Endothelial cell of umbilical vein (primary cell): ENCODE measurements at regions not wholly inside any gene's neighbourhood (a gene's known extent, or its start where the extent isn't known, plus 50 kb on each side); places are given as distances from the start of the nearest gene placed in this dataset.
A peak's percentile ranks its signal among the peaks of the same experiment; 100 is the strongest.

Experiments
- BruUV-seq: library from RNA; stranded (reverse); fragments of 400-500 nt; replicated peaks from 2 replicates; lab custom pipeline; 2021; lab: Mats Ljungman, UMichigan
- CTCF ChIA-PET: fragments of 300-600, 350-600 bp; sonication (Branson Sonifier 250); formaldehyde crosslinking; loops from one replicate; lab custom pipeline; 2021; ENCODE audit warnings: antibody characterized with exemption, inconsistent platforms; lab: Charles Lee
- POLR2A ChIA-PET: fragments of 300-600, 350-600 bp; sonication (Branson Sonifier 250); formaldehyde crosslinking; loops from one replicate; lab custom pipeline; 2021; ENCODE audit warnings: antibody characterized with exemption, inconsistent platforms; lab: Charles Lee
- DNase-seq: peaks from one replicate; pipeline ENCODE4 v3.0.0-alpha.2; 2011; ENCODE audit warnings: low read depth, low spot score
- FAIRE-seq: peaks from 2 replicates; lab custom pipeline; 2011; peaks lifted over from hg19 to GRCh38; lab: Jason Lieb, UNC
- H2AFZ ChIP-seq: 2 replicates; pipeline ENCODE4 v1.6.0; 2012; ENCODE audit warnings: low read depth, low read length, control low read depth, inconsistent platforms
- H3K27ac ChIP-seq: 2 replicates; pipeline ENCODE4 v1.5.1; 2011; ENCODE audit warnings: low read depth, mild to moderate bottlenecking, control low read depth, low read length, moderate library complexity; ENCODE audit not compliant: insufficient read depth
- H3K27me3 ChIP-seq, 2 experiments: 2 replicates each; pipeline versions ENCODE4 v1.6.0 to v1.6.1; 2011; ENCODE audit warnings: low read length in 2 of 2, mixed read lengths in 1 of 2; ENCODE audit not compliant: control insufficient read depth in 2 of 2, insufficient read depth in 2 of 2
- H3K36me3 ChIP-seq, 2 experiments: 2 replicates in 1 of 2; 3 replicates in 1 of 2; pipeline ENCODE4 v1.5.1; 2011; ENCODE audit warnings: low read length in 2 of 2, mild to moderate bottlenecking in 1 of 2, moderate library complexity in 1 of 2; ENCODE audit not compliant: control insufficient read depth in 2 of 2, insufficient read depth in 2 of 2; ENCODE audit errors: extremely low read depth in 1 of 2
- H3K4me1 ChIP-seq: 3 replicates; pipeline ENCODE4 v1.5.1; 2011; ENCODE audit warnings: mild to moderate bottlenecking, low read length; ENCODE audit not compliant: control insufficient read depth, insufficient read depth; ENCODE audit errors: extremely low read depth
- H3K4me2 ChIP-seq: 2 replicates; pipeline ENCODE4 v1.6.1; 2011; ENCODE audit warnings: low read length, control low read depth, mixed read lengths; ENCODE audit not compliant: insufficient read depth
- H3K4me3 ChIP-seq, 3 experiments: fragments of 200-600 bp in 1 of 3; sonication (generic), shearing (Covaris generic) in 1 of 3; replicated peaks in 1 of 3; 2 replicates each; pipeline ENCODE4 v1.5.1; 2011 to 2016; ENCODE audit warnings: control low read depth in 3 of 3, low read length in 3 of 3, mild to moderate bottlenecking in 2 of 3, inconsistent platforms in 1 of 3, low read depth in 1 of 3, moderate library complexity in 1 of 3; ENCODE audit not compliant: insufficient read depth in 1 of 3
- H3K79me2 ChIP-seq: 2 replicates; pipeline ENCODE4 v1.6.0; 2012; ENCODE audit warnings: low read length, inconsistent platforms; ENCODE audit not compliant: control insufficient read depth, insufficient read depth
- H3K9ac ChIP-seq: replicated peaks from 2 replicates; pipeline ENCODE3; 2011; ENCODE audit warnings: low read length, control low read depth; ENCODE audit not compliant: insufficient read depth; ENCODE audit errors: extremely low read depth
- H3K9me1 ChIP-seq: replicated peaks from 3 replicates; pipeline ENCODE4 v1.6.0; 2011; ENCODE audit warnings: mild to moderate bottlenecking, low read length; ENCODE audit not compliant: control insufficient read depth, insufficient read depth; ENCODE audit errors: extremely low read depth
- H3K9me3 ChIP-seq: replicated peaks from 2 replicates; pipeline ENCODE4 v1.5.1; 2012; ENCODE audit warnings: low read length, inconsistent platforms; ENCODE audit not compliant: control insufficient read depth, insufficient read depth
- H4K20me1 ChIP-seq: replicated peaks from 2 replicates; pipeline ENCODE3; 2011; ENCODE audit warnings: mild to moderate bottlenecking, low read length; ENCODE audit not compliant: control insufficient read depth, insufficient read depth; ENCODE audit errors: extremely low read depth
- EZH2 ChIP-seq: IDR thresholded peaks from 2 replicates; pipeline ENCODE4 v1.6.1; 2012; ENCODE audit warnings: borderline replicate concordance, low read depth, mild to moderate bottlenecking, moderate library complexity, low read length, inconsistent platforms; ENCODE audit not compliant: severe bottlenecking
- FOS ChIP-seq: IDR thresholded peaks from 2 replicates; pipeline ENCODE4 v1.6.1; 2011; ENCODE audit warnings: mild to moderate bottlenecking, low read length, moderate library complexity, borderline replicate concordance; ENCODE audit not compliant: insufficient read depth
- GATA2 ChIP-seq: IDR thresholded peaks from 2 replicates; pipeline ENCODE4 v1.7.0; 2011; ENCODE audit warnings: low read depth, mild to moderate bottlenecking, moderate library complexity, mixed read lengths, low read length; ENCODE audit not compliant: insufficient read length, insufficient read depth
- JUN ChIP-seq: IDR thresholded peaks from 2 replicates; pipeline ENCODE4 v1.6.1; 2011; ENCODE audit warnings: borderline replicate concordance, low read depth; ENCODE audit not compliant: insufficient read length, insufficient read depth
- MYC ChIP-seq: IDR thresholded peaks from one replicate; pipeline ENCODE4 v1.6.1; 2011; ENCODE audit warnings: mild to moderate bottlenecking, low read depth, low read length
- POLR2A ChIP-seq: IDR thresholded peaks from 2 replicates; pipeline ENCODE4 v1.6.1; 2012; ENCODE audit warnings: low read depth, mild to moderate bottlenecking, control low read depth, low read length
- POLR2AphosphoS5 ChIP-seq: IDR thresholded peaks from 2 replicates; pipeline ENCODE4 v1.6.1; 2012; ENCODE audit warnings: low read depth, mild to moderate bottlenecking, control low read depth, low read length, moderate library complexity; ENCODE audit not compliant: insufficient read depth
- dilution Hi-C: fragments of 300-500 bp; cut with MboI; formaldehyde crosslinking; loops from one replicate; pipeline ENCODE4 v1.15.0; 2019; ENCODE audit warnings: low sequenced_read_pairs; ENCODE audit not compliant: extremely low pct_ligation_motif_present
- intact Hi-C: fragments of 100-400 bp; cut with micrococcal nuclease; formaldehyde crosslinking; loops from one replicate; pipeline ENCODE4 v1.10.0; 2022
- TF ChIP-seq, protein P1 (sequence below), 2 donors: IDR thresholded peaks; 1 replicate in 1 of 2; 2 replicates in 1 of 2; pipeline ENCODE4 v1.5.1; 2011; ENCODE audit warnings: low read length in 2 of 2, mild to moderate bottlenecking in 2 of 2, moderate library complexity in 2 of 2, control low read depth in 1 of 2, inconsistent platforms in 1 of 2, low read depth in 1 of 2; ENCODE audit not compliant: insufficient read depth in 1 of 2; ENCODE audit errors: extremely low read depth in 1 of 2
- TF ChIP-seq, protein P2 (sequence below): IDR thresholded peaks from 2 replicates; pipeline ENCODE4 v1.6.1; 2011; ENCODE audit not compliant: insufficient read depth, insufficient read length

DNA sequence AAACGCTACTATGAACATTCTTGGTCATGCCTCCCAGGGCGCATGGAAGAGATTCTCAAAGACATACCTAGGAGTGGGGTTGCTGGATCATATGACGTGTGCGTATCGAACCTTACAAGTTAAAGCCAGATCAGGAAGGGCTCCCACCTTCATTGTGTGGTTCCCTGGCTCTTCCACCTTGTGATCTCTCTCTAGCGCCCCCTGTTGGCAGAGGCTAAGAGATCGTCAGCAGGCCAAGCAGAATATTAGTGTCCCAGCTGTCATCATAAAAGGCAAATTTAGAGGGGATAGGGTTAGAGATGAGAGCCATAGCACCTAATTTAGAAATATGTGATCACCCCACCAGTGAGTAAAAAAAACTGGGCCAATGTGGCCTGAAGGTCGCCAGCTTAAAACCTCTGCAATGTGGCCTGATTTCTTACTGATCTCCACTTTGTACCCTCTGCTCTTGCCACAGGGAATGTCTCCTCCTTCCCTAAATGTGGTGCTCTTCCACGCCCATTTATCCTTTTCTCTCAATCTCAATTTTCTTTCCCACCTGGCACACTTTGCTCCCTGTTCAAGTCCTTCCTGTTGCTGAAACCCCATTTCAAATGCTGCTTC lies 91.7 kb upstream of the SHB start:
- no peaks in the 10 kb centered on the region for H3K79me2 ChIP-seq
- ChIA-PET POLR2A (no interaction called here), CTCF (interaction anchor here (0.6 to 4.8 kb wide), 14 partner anchors 11 to 581 kb away, joined by 3 to 130 read pairs (median 4); partner anchors contain the start of gene SLC25A51)
- intact Hi-C loops, result loop anchor here (1.0 to 10.0 kb wide), 5 partner anchors 72 to 256 kb away; partner anchors contain the start of gene SLC25A51
- FAIRE-seq, result peak; percentile 76
- H3K4me3 ChIP-seq, result no peak overlapping the region
- no peaks in the 10 kb centered on the region for H3K27me3 ChIP-seq
- no peaks in the 10 kb centered on the region for H4K20me1 ChIP-seq
- no peak overlapping the region for H3K27ac ChIP-seq
- no peak overlapping the region for H3K9ac ChIP-seq
- no peak overlapping the region for H3K4me2 ChIP-seq
- dilution Hi-C loops, result no loop called here
- no peaks in the 10 kb centered on the region for H3K4me1 ChIP-seq
- H3K36me3 ChIP-seq, result no peaks in the 10 kb centered on the region
- DNase-seq, result peak; percentile 49
- no peaks in the 10 kb centered on the region for H3K9me1 ChIP-seq
- H2AFZ ChIP-seq, result no peak overlapping the region
- BruUV-seq, result no TSS peak
- TF ChIP-seq GATA2, result no peak
- TF ChIP-seq, protein P1, sequence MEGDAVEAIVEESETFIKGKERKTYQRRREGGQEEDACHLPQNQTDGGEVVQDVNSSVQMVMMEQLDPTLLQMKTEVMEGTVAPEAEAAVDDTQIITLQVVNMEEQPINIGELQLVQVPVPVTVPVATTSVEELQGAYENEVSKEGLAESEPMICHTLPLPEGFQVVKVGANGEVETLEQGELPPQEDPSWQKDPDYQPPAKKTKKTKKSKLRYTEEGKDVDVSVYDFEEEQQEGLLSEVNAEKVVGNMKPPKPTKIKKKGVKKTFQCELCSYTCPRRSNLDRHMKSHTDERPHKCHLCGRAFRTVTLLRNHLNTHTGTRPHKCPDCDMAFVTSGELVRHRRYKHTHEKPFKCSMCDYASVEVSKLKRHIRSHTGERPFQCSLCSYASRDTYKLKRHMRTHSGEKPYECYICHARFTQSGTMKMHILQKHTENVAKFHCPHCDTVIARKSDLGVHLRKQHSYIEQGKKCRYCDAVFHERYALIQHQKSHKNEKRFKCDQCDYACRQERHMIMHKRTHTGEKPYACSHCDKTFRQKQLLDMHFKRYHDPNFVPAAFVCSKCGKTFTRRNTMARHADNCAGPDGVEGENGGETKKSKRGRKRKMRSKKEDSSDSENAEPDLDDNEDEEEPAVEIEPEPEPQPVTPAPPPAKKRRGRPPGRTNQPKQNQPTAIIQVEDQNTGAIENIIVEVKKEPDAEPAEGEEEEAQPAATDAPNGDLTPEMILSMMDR (IDR thresholded peaks at IDR 0.05; ENCODE audit: extremely low read depth in 1 of 2, insufficient read depth in 1 of 2, low read depth in 1 of 2, low read length in 2 of 2), result peak; percentile 77 to 86
- no peaks in the 10 kb centered on the region for H3K9me3 ChIP-seq

DNA sequence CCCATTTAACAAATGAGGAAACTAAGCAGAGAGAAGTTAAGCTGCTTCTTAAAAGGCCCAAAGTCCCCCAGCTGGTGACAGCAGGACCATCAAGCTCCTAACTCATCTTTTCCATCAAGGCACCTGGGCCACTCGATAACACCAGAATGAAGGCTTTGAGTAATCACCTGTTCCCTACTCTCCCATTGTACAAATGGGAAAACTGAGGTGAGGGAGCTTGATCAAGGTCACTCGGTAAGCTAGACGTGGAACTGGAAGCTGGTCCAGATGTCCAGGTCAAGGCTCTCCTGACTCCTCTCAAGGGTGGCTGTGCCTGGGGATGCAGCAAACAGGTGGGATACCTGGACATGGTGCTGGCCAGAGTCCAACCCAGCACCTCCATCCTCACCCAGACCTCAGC lies 90.6 kb upstream of the SHB start:
- no peak for TF ChIP-seq EZH2
- TF ChIP-seq, protein P1 (IDR thresholded peaks at IDR 0.05; ENCODE audit: extremely low read depth in 1 of 2, insufficient read depth in 1 of 2, low read depth in 1 of 2, low read length in 2 of 2), result no peak
- no peak for TF ChIP-seq FOS
- TF ChIP-seq MYC, result no peak
- TF ChIP-seq POLR2AphosphoS5, result no peak
- TF ChIP-seq POLR2A, result no peak
- TF ChIP-seq, protein P2, sequence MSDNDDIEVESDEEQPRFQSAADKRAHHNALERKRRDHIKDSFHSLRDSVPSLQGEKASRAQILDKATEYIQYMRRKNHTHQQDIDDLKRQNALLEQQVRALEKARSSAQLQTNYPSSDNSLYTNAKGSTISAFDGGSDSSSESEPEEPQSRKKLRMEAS, result no peak
- TF ChIP-seq JUN, result no peak
- TF ChIP-seq GATA2, result no peak
- Histone ChIP-seq H2AFZ (no peak overlapping the region), H3K36me3 (no peaks in the 10 kb centered on the region), H4K20me1 (no peaks in the 10 kb centered on the region), H3K9me3 (no peaks in the 10 kb centered on the region), H3K27me3 (no peaks in the 10 kb centered on the region), H3K9ac (no peak overlapping the region), H3K27ac (no peak overlapping the region), H3K79me2 (no peaks in the 10 kb centered on the region), H3K9me1 (no peaks in the 10 kb centered on the region), H3K4me3 (no peak overlapping the region), H3K4me2 (no peak overlapping the region), H3K4me1 (no peaks in the 10 kb centered on the region)
- ChIA-PET CTCF (interaction anchor here (0.6 to 4.8 kb wide), 16 partner anchors 10 to 256 kb away, joined by 3 to 130 read pairs (median 3); partner anchors contain the start of gene SLC25A51), POLR2A (no interaction called here)
- FAIRE-seq (no peak), DNase-seq (no peak)
- no TSS peak for BruUV-seq
- intact Hi-C loops, result no loop called here
- dilution Hi-C loops, result no loop called here
